Erythroblast (primary cell): ENCODE measurements at regions not wholly inside any gene's neighbourhood (a gene's known extent, or its start where the extent isn't known, plus 50 kb on each side); places are given as distances from the start of the nearest gene placed in this dataset.

ENCODE experiments used
- DNase-seq, 2 experiments: peaks; one replicate each; lab custom pipeline; 2025; lab: John Stamatoyannopoulos, UW
- GATA1 ChIP-seq: IDR thresholded peaks from 2 replicates; pipeline ENCODE4 v1.6.1; 2011; ENCODE audit warnings: low read depth, mild to moderate bottlenecking, control low read depth, low read length, moderate library complexity
- POLR2A ChIP-seq: IDR thresholded peaks from 2 replicates; pipeline ENCODE4 v1.6.1; 2011; ENCODE audit warnings: mild to moderate bottlenecking, low read length

DNA sequence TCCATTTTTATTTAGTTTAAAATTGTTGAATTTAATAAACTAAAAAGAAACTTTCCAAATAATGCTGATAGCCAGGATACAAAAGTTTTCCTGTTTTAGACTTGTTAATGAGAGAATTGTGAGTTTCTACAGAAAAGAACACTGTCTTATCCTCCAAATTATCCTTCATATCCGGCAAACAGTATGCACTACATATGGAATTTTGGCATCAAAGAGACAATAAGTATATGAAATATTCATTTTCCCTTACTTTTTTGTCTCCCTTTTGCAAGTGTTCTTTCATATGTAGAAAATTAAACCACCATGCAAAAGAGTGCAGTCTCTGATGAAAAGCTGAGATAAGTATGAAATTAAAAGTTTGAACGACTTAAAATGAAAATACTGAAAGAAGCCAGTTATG lies 159.4 kb downstream of the UBE2E3 start:
- DNase-seq = no peak
- TF ChIP-seq GATA1 = no peak
- TF ChIP-seq POLR2A = no peak

DNA sequence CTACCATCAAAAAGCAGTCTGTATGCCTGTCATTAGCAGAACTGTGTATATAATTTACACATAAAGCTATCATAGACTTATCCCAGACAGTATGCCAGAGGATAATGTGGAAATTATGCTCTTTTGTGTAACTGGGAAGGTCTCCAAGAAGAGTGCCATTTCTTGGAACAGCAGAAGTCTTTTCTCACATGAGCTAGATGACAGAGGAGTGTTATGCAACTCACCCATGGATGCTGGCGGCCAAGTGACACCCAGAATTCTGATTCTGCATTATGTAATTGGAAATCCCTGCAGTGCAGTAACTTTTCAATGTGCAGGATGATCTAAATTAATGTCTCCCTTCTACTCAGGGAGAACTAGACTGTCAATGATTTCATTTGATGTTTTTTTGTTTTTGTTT lies 160.0 kb downstream of the UBE2E3 start:
- TF ChIP-seq GATA1 (no peak), POLR2A (no peak)
- DNase-seq = no peak

DNA sequence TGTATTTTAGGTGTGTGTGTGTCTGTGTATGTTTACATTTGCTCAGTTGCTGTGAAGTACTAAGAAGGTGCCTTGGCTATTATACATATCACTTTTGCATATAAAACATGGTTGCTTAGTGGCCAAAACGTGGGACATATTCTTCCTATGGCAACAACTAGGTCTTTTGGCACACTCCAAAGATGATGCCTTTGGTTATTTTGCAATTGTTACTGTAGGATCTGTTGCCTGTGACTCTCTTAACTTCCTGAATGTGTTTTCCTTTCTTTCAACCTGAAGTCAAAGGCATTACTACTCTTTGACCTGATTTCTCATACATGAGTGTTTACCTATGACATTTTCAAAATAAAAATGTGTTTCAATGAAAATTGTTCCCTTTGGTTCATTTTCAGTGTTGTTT lies 160.5 kb downstream of the UBE2E3 start:
- TF ChIP-seq POLR2A (no peak), GATA1 (no peak)

DNA sequence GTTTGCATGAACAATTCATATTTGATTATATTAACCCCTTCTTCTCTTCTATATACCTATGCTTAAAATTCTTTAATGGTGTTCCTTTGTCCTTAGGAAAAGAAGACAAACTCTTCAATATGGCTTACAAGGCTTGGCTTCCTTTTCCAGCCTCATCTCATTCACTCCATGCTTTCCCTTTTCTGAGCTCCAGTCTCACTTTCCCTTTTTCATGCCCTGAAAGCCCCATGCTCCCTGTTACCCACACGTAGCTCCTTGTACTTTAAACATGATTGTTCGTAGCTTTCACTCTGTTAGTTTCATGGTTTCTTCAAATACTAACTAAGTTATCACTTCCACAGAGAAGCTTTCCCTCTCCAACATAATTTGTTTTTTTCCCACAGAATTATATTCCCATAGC lies 161.3 kb downstream of the UBE2E3 start:
- TF ChIP-seq GATA1 (no peak), POLR2A (no peak)
- DNase-seq = no peak

More for the DNA sequence above, 160.5 kb downstream of the UBE2E3 start:
- DNase-seq = no peak

DNA sequence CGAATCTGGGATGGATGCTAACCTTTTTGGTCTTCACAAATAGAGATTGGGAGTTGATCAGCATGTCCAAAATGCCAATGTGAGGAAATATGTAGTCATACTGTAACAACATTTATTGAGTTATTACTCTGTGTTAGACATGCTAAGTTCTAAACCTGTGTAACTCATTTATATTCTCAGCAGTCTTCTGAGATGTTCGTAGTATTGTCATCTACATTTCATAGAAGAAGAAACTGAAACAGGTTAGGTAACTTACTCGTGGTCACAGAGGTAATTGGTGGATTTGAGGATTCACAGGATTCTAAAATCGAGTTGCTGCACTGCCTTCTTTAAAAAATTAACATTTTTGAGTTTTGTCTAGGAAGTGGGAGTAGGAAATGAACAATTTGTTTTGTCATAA lies 162.1 kb downstream of the UBE2E3 start:
- DNase-seq = no peak
- no peak for TF ChIP-seq POLR2A
- TF ChIP-seq GATA1 = no peak

DNA sequence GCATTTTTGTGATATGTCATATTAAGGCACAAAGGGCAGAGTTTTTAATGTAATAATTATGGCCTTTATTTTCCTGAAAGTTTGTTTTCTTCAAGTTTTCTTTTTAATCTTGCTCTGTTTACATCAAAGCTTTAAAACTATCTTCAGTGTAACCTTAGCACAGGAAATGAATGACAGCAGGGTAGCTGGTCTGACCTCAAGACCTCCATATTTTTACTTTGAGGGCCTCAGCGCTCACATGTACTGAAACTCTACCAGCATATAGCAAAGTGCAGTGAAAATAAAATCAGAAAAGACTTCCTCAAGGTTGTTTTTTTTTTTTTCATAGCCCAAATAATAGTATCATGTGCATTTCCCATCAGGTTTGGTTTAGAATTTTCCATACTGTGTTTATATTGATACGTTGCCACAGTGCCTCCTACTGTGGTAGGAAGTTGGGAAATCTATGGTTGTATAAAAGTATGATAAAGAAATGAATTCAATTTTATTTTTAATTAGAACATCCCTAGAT lies 163.4 kb downstream of the UBE2E3 start:
- DNase-seq = no peak
- TF ChIP-seq GATA1 = no peak
- no peak for TF ChIP-seq POLR2A

DNA sequence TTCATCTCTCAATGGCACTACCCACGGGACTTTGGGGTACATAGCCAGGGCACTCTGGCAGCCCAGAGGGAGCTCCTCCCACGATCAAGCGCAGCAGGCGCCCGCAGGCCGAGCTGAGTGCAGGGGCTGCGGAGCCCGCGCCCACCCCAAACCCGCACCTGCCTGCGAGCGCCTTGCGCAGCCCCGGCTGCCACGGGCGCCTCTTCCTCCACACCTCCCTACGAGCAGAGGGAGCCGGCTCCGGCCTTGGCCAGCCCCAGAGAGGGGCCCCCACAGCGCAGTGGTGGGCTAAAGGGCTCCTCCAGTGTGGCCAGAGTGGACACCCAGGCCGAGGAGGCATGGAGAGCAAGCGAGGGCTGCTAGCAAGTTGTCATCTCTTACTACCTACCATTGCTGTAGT lies 165.2 kb downstream of the UBE2E3 start:
- DNase-seq = no peak
- TF ChIP-seq POLR2A (no peak), GATA1 (no peak)

DNA sequence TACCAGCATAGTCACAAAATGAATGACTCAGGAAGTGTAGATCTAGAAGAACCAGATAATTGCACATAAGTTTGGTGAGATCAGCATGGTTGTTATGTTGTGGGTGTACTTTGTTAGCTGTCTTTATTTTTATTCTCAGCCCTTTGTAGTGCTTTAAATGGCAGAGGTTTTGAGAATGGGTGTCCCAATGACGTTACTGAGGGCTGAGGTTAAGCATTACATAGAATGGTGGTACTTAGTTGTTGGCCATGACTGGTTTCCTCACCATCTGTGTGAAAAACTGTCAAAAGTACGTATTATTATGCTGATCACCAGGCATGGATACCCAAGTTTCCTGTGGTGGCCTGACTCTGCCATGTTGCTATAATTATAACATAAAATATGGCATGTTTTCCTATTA lies 165.8 kb downstream of the UBE2E3 start:
- no peak for TF ChIP-seq GATA1
- TF ChIP-seq POLR2A = no peak
- no peak for DNase-seq

DNA sequence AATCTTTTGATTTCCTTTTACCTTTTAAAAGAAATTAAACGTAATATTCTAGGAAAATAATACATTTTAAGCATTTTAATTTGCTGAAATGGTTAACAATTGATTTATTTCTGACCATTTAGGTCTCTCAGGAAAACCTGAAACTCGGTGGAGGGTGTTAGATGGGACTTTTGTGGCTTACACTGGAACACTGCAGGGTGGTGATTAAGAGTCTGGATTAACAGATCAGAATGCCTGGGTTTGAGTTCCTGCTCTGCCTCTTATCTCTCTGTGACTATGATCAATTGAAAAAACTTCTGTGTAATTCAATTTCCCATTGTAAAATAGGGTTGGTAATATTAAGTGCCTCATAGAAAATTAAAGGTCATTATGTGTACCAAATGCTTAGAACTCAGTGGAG lies 168.7 kb downstream of the UBE2E3 start:
- peak in 1 of 2 experiments; percentile 28 for DNase-seq
- TF ChIP-seq GATA1 = no peak
- TF ChIP-seq POLR2A = no peak

DNA sequence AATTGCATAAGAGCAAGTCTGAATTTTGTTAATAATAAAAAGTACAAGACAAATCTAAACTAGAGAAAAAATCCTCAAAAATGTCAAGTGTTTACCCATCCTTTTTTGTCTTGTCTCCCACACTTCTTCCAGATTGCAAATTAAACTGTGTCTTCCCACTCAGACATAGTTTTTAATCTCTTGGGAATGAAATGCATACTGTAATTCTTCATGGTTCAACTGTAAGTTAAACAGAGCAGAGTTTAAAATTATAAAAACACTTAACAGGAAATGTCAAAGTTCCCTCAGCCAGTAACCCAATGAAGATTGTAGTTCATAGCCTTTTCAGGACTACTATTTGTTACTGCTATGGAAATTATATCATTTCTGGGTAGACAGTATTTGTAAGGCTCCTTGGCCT lies 171.8 kb downstream of the UBE2E3 start:
- DNase-seq = no peak
- TF ChIP-seq POLR2A (no peak), GATA1 (no peak)

DNA sequence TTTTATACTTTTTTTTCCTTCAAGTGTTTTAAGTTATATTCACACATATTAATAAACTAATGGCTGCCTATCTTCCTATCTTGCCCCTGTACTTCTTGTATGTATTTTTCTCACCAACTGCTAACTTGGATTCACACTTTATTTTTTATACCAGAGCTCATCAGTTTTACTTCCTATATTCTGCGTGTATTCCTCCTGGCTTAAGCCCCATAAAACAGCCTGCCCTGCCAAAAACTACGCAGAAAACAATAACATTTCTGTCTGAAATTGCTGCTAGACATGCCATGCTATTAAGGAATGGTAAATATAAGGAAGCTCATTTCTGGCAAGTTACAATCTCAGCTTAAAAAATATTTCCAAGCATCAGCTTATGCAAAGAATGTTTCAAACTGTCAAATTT lies 172.3 kb downstream of the UBE2E3 start:
- TF ChIP-seq GATA1 (no peak), POLR2A (no peak)
- no peak for DNase-seq

DNA sequence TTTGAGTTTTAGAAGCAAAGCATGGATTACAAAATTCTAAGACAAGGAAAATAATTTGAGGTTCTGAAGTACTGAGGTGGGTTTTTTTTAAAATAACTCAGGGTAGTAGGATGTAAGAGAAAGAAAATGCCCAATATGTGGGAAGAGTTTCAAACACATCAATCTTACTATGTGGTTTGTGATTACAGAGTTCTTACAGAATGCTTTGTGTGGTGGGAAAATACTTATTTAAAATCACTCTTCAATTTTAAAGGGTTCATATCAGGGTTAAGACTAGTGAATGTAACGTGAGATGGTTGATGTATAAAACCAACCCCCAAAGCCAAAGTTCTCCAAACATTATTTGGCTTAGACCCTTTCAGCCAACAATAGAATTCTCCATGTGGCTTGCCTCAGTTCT lies 173.5 kb downstream of the UBE2E3 start:
- DNase-seq = no peak
- no peak for TF ChIP-seq POLR2A
- no peak for TF ChIP-seq GATA1

DNA sequence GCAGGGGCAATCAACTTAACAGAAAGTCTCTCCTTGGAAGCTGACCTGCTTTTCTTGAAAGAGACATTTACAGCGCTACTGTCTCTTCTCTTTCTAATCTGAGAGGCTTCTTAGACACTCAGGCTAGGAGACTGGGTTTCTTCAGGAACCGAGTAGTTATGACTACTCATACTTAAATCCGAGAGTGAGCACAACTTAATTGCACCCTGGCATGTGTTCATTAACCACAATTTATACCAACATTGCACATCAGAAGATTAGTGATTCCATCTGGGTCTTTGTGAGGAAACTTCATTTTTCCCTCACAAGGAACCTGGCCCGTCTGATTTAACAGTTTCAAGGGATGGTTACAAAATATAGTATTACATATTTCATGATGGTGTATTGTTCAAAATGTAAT lies 176.9 kb downstream of the UBE2E3 start:
- DNase-seq = no peak
- TF ChIP-seq GATA1 (no peak), POLR2A (no peak)

DNA sequence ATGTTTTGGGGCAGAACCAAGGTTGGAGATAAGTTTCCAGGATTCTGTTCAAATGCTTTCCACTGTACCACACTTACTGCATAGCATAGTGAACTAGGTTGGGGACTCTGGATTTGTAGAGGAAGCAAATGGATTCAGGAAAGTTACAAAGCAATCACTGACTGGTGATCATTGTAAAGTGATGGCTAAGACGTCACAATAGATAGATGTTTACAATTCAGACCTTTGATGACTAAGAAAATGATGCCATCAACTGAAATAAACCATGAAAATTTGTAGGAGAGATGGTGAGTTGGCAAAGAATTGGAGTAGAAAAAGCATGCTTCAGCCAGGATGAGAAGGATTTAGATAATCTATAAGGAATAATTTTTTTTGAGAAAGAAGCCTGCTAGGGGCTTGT lies 178.0 kb downstream of the UBE2E3 start:
- TF ChIP-seq GATA1 = no peak
- no peak for TF ChIP-seq POLR2A
- no peak for DNase-seq

DNA sequence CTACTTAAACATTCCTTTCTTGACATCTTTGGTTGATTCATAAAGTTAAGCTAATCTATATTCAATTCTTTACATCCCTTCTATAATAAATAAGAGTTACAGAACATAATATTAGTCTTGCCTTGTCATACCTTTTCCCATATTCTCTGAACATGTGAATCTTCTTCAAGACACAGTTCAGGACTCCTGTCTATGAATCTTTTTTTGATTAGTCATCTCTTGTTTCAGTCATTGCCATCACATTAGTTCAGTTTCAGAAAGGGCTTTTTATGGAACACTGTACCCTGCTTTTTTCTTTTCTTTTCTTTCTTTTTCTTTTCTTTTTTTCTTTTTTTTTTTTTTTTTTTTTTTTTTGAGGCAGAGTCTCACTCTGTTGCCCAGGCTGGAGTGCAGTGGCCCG lies 181.2 kb downstream of the UBE2E3 start:
- DNase-seq = no peak
- TF ChIP-seq POLR2A (no peak), GATA1 (no peak)
